PC-3 (cell line): ENCODE measurements at regions not wholly inside any gene's neighbourhood (a gene's known extent, or its start where the extent isn't known, plus 50 kb on each side); places are given as distances from the start of the nearest gene placed in this dataset.

ENCODE experiments used
- ATAC-seq: fragments of 200-7000 bp; cut with Tn5 transposase; 2 replicates; pipeline ENCODE4 v1.9.1; 2020; ENCODE audit warnings: mild to moderate bottlenecking, moderate library complexity
- BruUV-seq: library from RNA; stranded (reverse); fragments of 400-500 nt; replicated peaks from 2 replicates; lab custom pipeline; 2021; lab: Mats Ljungman, UMichigan
- CTCF ChIA-PET: fragments of 300-600 bp; sonication (Branson Sonifier 250); formaldehyde crosslinking; loops from one replicate; lab custom pipeline; 2022; ENCODE audit warnings: antibody characterized with exemption; lab: Charles Lee
- POLR2A ChIA-PET: fragments of 300-600 bp; sonication (Branson Sonifier 250); formaldehyde crosslinking; loops from one replicate; lab custom pipeline; 2022; ENCODE audit warnings: antibody characterized with exemption; ENCODE audit not compliant: unreplicated experiment; lab: Charles Lee
- DNase-seq: peaks from one replicate; pipeline ENCODE4 v3.0.0-alpha.2; 2015
- H2AFZ ChIP-seq: fragments of 300-600 bp; sonication (generic); 2 replicates; pipeline ENCODE4 v1.6.0; 2016; ENCODE audit warnings: antibody characterized with exemption, low read length
- H3F3A ChIP-seq: fragments of 300-600 bp; sonication (generic); one replicate; pipeline ENCODE4 v1.6.0; 2017; ENCODE audit warnings: antibody characterized with exemption, low read length, control low read depth, mild to moderate bottlenecking; ENCODE audit not compliant: unreplicated experiment
- H3K27ac ChIP-seq: fragments of 300-600 bp; sonication (generic); 2 replicates; pipeline ENCODE4 v1.5.1; 2016; ENCODE audit warnings: mild to moderate bottlenecking, low read length
- H3K27me3 ChIP-seq: fragments of 300-600 bp; sonication (generic); 2 replicates; pipeline ENCODE4 v1.6.1; 2016; ENCODE audit warnings: low read length, mixed read lengths
- H3K36me3 ChIP-seq: fragments of 300-600 bp; sonication (generic); 2 replicates; pipeline ENCODE4 v1.6.1; 2016; ENCODE audit warnings: low read depth, mixed run types, low read length, mixed read lengths
- H3K4me1 ChIP-seq: fragments of 300-600 bp; sonication (generic); 2 replicates; pipeline ENCODE4 v1.5.1; 2016; ENCODE audit warnings: low read length; ENCODE audit not compliant: insufficient read depth
- H3K4me2 ChIP-seq: fragments of 300-600 bp; sonication (generic); 2 replicates; pipeline ENCODE4 v1.6.0; 2016; ENCODE audit warnings: low read length
- H3K4me3 ChIP-seq: fragments of 300-600 bp; sonication (generic); 2 replicates; pipeline ENCODE4 v1.5.1; 2016; ENCODE audit warnings: mild to moderate bottlenecking, low read length, mixed read lengths
- H3K79me2 ChIP-seq: fragments of 300-600 bp; sonication (generic); 2 replicates; pipeline ENCODE4 v1.6.1; 2017; ENCODE audit warnings: low read length, mixed read lengths
- H3K9ac ChIP-seq: fragments of 300-600 bp; sonication (generic); 2 replicates; pipeline ENCODE4 v1.6.0; 2016; ENCODE audit warnings: mild to moderate bottlenecking, low read length
- H3K9me2 ChIP-seq: fragments of 300-600 bp; sonication (generic); replicated peaks from 2 replicates; pipeline ENCODE4 v1.6.1; 2016; ENCODE audit warnings: mixed run types, low read length, mixed read lengths
- H3K9me3 ChIP-seq: fragments of 300-600 bp; sonication (generic); 2 replicates; pipeline ENCODE4 v1.6.1; 2016; ENCODE audit warnings: low read length, mixed read lengths
- H4K20me1 ChIP-seq: fragments of 300-600 bp; sonication (generic); 2 replicates; pipeline ENCODE4 v1.6.1; 2016; ENCODE audit warnings: low read length, mixed read lengths
- CTCF ChIP-seq: fragments of 300-600 bp; sonication (generic); conservative IDR thresholded peaks from 2 replicates; pipeline ENCODE4 v1.5.1; 2017; ENCODE audit warnings: antibody characterized with exemption, low read depth, mild to moderate bottlenecking, low read length
- EZH2 ChIP-seq: fragments of 300-600 bp; sonication (generic); IDR thresholded peaks from one replicate; pipeline ENCODE4 v1.6.1; 2017; ENCODE audit warnings: antibody characterized with exemption, mild to moderate bottlenecking, low read length; ENCODE audit not compliant: unreplicated experiment
- EZH2phosphoT487 ChIP-seq: fragments of 300-600 bp; sonication (generic); IDR thresholded peaks from 2 replicates; pipeline ENCODE4 v1.6.1; 2018; ENCODE audit warnings: mild to moderate bottlenecking, antibody characterized with exemption, low read length, borderline replicate concordance
- intact Hi-C: fragments of 100-400 bp; cut with micrococcal nuclease; formaldehyde crosslinking; loops from 2 replicates; pipeline ENCODE4 v1.9.0; 2023

DNA sequence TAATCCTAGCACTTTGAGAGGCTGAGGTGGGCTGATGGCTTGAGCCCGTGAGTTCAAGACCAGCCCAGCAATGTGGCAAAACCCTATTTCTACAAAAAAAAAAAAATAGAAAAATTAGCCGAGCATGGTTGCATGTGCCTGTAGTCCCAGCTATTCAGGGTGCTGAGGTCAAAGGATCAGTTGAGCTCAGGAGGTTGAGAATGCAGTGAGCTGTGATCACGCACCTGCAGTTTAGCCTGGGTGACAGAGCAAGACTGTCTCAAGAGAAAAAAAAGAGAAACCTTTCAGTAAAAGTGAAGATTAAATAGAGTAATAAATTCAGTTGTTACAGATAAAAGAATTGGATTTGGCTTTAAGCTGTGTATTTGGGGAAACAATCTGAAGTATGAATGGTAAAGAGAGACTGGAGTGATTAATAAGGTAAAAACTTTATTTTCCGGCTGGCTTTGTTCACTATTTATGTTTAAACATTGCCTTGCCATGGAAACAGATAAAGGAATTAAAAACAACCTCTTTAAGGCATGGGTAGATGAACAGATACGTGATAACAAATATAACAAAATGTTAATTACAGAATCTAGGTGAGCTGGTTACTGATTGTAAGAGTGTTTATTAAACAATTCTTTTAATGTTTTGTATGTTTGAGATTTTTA is 56.0 kb upstream of the PCAT7 start:
- DNase-seq (no peak), ATAC-seq (no peak)
- CTCF ChIA-PET = no interaction called here
- no peak overlapping the region for H2AFZ ChIP-seq
- no peaks in the 10 kb centered on the region for H3F3A ChIP-seq
- H3K79me2 ChIP-seq = peaks cover 15% of the 10 kb centered on the region
- H3K9me2 ChIP-seq = no peaks in the 10 kb centered on the region
- no peaks in the 10 kb centered on the region for H4K20me1 ChIP-seq
- no peak overlapping the region for H3K4me3 ChIP-seq
- POLR2A ChIA-PET = no interaction called here
- no peak for TF ChIP-seq CTCF
- no peak for TF ChIP-seq EZH2phosphoT487
- no peak for TF ChIP-seq EZH2
- intact Hi-C loops = no loop called here
- BruUV-seq = no TSS peak
- H3K27ac ChIP-seq = no peak overlapping the region
- H3K9me3 ChIP-seq = no peaks in the 10 kb centered on the region
- H3K4me1 ChIP-seq = no peaks in the 10 kb centered on the region; the same call in 1 of the 2 replicates
- H3K4me2 ChIP-seq = no peak overlapping the region
- no peaks in the 10 kb centered on the region for H3K27me3 ChIP-seq
- H3K36me3 ChIP-seq = no peaks in the 10 kb centered on the region
- no peak overlapping the region for H3K9ac ChIP-seq

DNA sequence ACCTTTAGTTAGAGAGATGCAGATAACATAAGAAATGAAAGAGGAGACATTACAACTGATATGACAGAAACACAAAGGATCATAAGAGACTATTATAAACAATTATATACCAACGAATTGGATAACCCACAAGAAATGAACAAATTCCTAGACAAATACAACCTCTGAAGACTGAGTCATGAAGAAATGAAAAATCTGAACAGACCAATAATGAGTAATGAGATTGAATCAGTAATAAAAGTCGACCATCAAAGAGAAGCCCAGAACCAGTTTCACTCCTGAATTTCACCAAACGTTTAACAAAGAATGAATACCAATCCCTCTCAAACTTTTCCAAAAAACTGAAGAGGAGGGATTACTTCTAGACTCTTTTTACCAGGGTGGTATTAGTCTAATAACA is 50.5 kb upstream of the PCAT7 start:
- intact Hi-C loops = no loop called here
- ATAC-seq = peak; percentile 59

More for the DNA sequence above, 50.5 kb upstream of the PCAT7 start:
- POLR2A ChIA-PET = no interaction called here
- Histone ChIP-seq H3K27me3 (no peaks in the 10 kb centered on the region), H4K20me1 (peaks cover 8% of the 10 kb centered on the region; the same call in 1 of the 2 replicates), H3K27ac (no peak overlapping the region), H3K4me1 (peaks cover 9% of the 10 kb centered on the region), H3K79me2 (peaks cover 40% of the 10 kb centered on the region), H3K4me3 (no peak overlapping the region), H3K9ac (no peak overlapping the region), H3K4me2 (peak overlapping the region; percentile 51; the same call in 1 of the 2 replicates), H3F3A (no peaks in the 10 kb centered on the region), H3K36me3 (no peaks in the 10 kb centered on the region), H3K9me3 (no peaks in the 10 kb centered on the region), H3K9me2 (no peaks in the 10 kb centered on the region), H2AFZ (no peak overlapping the region)
- CTCF ChIA-PET = no interaction called here
- BruUV-seq = no TSS peak
- DNase-seq = peak; percentile 59
- no peak for TF ChIP-seq CTCF
- no peak for TF ChIP-seq EZH2
